K562 (cell line): ENCODE measurements at regions not wholly inside any gene's neighbourhood (a gene's known extent, or its start where the extent isn't known, plus 50 kb on each side); places are given as distances from the start of the nearest gene placed in this dataset.

Experiments used
- ATAC-seq: fragments of 200-7000 bp; cut with Tn5 transposase; 3 replicates; pipeline ENCODE4 v1.9.1; 2020; ENCODE audit warnings: moderate library complexity
- BruUV-seq: library from RNA; stranded (reverse); fragments of 400-500 nt; replicated peaks from 2 replicates; lab custom pipeline; 2021; lab: Mats Ljungman, UMichigan
- CTCF ChIA-PET: fragments of 300-600 bp; formaldehyde crosslinking; extraction: SDS; loops from one replicate; lab custom pipeline; 2021; ENCODE audit warnings: low intra/inter-chr PET ratio; lab: Yijun Ruan, JAX
- POLR2A ChIA-PET: fragments of 300-600, 350-650 bp; sonication (Branson Sonifier 250); formaldehyde crosslinking; extraction: SDS; loops from one replicate; lab custom pipeline; 2021; ENCODE audit warnings: antibody characterized with exemption, inconsistent platforms; lab: Yijun Ruan, JAX
- DNase-seq, 4 experiments: peaks; one replicate each; pipeline versions ENCODE4 v3.0.0 to v3.0.0-alpha.2; 2011 to 2018; ENCODE audit warnings: low spot score in 3 of 4, mixed read lengths in 3 of 4; ENCODE audit errors: extremely low read depth in 1 of 4
- FAIRE-seq: peaks from 2 replicates; lab custom pipeline; 2011; peaks lifted over from hg19 to GRCh38; lab: Jason Lieb, UNC
- H2AFZ ChIP-seq: 2 replicates; pipeline ENCODE4 v1.6.0; 2011; ENCODE audit warnings: low read depth, low read length, control low read depth, inconsistent platforms
- H3K27ac ChIP-seq: fragments of 200-600 bp; 3 replicates; pipeline ENCODE4 v1.8.0; 2011; ENCODE audit warnings: low read depth, mild to moderate bottlenecking, control low read depth, inconsistent platforms, low read length, moderate library complexity, mixed read lengths; ENCODE audit errors: extremely low read depth
- H3K27me3 ChIP-seq, 2 experiments: fragments of 300-600 bp in 1 of 2; 2 replicates in 1 of 2; 3 replicates in 1 of 2; pipeline versions ENCODE4 v1.6.0 to v1.8.0; 2011; ENCODE audit warnings: inconsistent platforms in 2 of 2, low read length in 2 of 2, mild to moderate bottlenecking in 1 of 2, mixed read lengths in 1 of 2, moderate library complexity in 1 of 2; ENCODE audit not compliant: control insufficient read depth in 2 of 2, insufficient read depth in 2 of 2
- H3K36me3 ChIP-seq: fragments of 300-600 bp; 3 replicates; pipeline ENCODE4 v1.8.0; 2011; ENCODE audit warnings: mild to moderate bottlenecking, low read length, inconsistent platforms; ENCODE audit not compliant: control insufficient read depth, insufficient read depth
- H3K4me1 ChIP-seq, 2 experiments: fragments of 200-600 bp in 1 of 2; replicated peaks in 1 of 2; 2 replicates in 1 of 2; 3 replicates in 1 of 2; pipeline versions ENCODE4 v1.5.1 to v1.8.0; 2011; ENCODE audit warnings: inconsistent platforms in 2 of 2, low read length in 2 of 2, mild to moderate bottlenecking in 1 of 2, mixed read lengths in 1 of 2, moderate library complexity in 1 of 2; ENCODE audit not compliant: control insufficient read depth in 2 of 2, insufficient read depth in 2 of 2
- H3K4me2 ChIP-seq: 2 replicates; pipeline ENCODE4 v1.6.1; 2011; ENCODE audit warnings: low read length, control low read depth, inconsistent platforms, mixed read lengths; ENCODE audit not compliant: insufficient read depth
- H3K4me3 ChIP-seq: fragments of 200-600 bp; sonication (generic), shearing (Covaris generic); 2 replicates; pipeline ENCODE4 v1.5.1; 2016; ENCODE audit warnings: control low read depth, inconsistent platforms
- H3K79me2 ChIP-seq: fragments of 200-600 bp; 3 replicates; pipeline ENCODE4 v1.8.0; 2011; ENCODE audit warnings: low read length, inconsistent platforms; ENCODE audit not compliant: control insufficient read depth, insufficient read depth
- H3K9ac ChIP-seq, 2 experiments: 2 replicates each; pipeline versions ENCODE4 v1.6.0 to v1.6.1; 2011; ENCODE audit warnings: low read depth in 2 of 2, low read length in 2 of 2, control low read depth in 1 of 2, inconsistent platforms in 1 of 2, mild to moderate bottlenecking in 1 of 2, mixed read lengths in 1 of 2; ENCODE audit not compliant: insufficient read depth in 1 of 2
- H3K9me1 ChIP-seq: one replicate; pipeline ENCODE4 v1.6.0; 2011; ENCODE audit warnings: inconsistent platforms, mild to moderate bottlenecking, low read length, moderate library complexity; ENCODE audit not compliant: control insufficient read depth, insufficient read depth
- H3K9me3 ChIP-seq: replicated peaks from 2 replicates; pipeline ENCODE4 v1.5.1; 2011; ENCODE audit warnings: low read depth, low read length, inconsistent platforms; ENCODE audit not compliant: control insufficient read depth, insufficient read depth
- H4K20me1 ChIP-seq: replicated peaks from 2 replicates; pipeline ENCODE4 v1.6.1; 2011; ENCODE audit warnings: low read length, inconsistent platforms, mixed read lengths; ENCODE audit not compliant: control insufficient read depth, insufficient read depth
- CCAR2 ChIP-seq: fragments of 200-400 bp; formaldehyde crosslinking; IDR thresholded peaks from 2 replicates; pipeline ENCODE4 v1.6.1; 2017; ENCODE audit warnings: mild to moderate bottlenecking, low read depth, low read length
- CREB3 ChIP-seq: fragments of 450-650 bp; conservative IDR thresholded peaks from 2 replicates; pipeline ENCODE4 v1.6.1; 2016; ENCODE audit warnings: missing genetic modification characterization, low read depth, mild to moderate bottlenecking, missing compliant biosample characterization, moderate library complexity
- CREM ChIP-seq: IDR thresholded peaks from 2 replicates; pipeline ENCODE4 v1.6.1; 2014; ENCODE audit warnings: antibody characterized with exemption, low read depth
- E2F4 ChIP-seq: sonication (generic); formaldehyde crosslinking; IDR thresholded peaks from 2 replicates; pipeline ENCODE4 v1.8.0; 2022; ENCODE audit warnings: mild to moderate bottlenecking, low read depth, missing genetic modification reagents
- FOXJ2 ChIP-seq: fragments of 200-800 bp; sonication (Bioruptor generic); IDR thresholded peaks from 2 replicates; pipeline ENCODE4 v1.6.1; 2016; ENCODE audit warnings: missing genetic modification characterization, missing compliant biosample characterization
- MEF2D ChIP-seq: conservative IDR thresholded peaks from 2 replicates; pipeline ENCODE4 v1.6.1; 2016; ENCODE audit warnings: low read depth, missing genetic modification characterization, missing compliant biosample characterization
- MITF ChIP-seq: IDR thresholded peaks from 2 replicates; pipeline ENCODE4 v1.6.1; 2014; ENCODE audit warnings: antibody characterized with exemption
- POLR2G ChIP-seq: fragments of 200-400 bp; formaldehyde crosslinking; IDR thresholded peaks from 2 replicates; pipeline ENCODE4 v1.6.1; 2017; ENCODE audit warnings: low read depth, mild to moderate bottlenecking, antibody characterized with exemption, low read length, moderate library complexity
- POLR3A ChIP-seq: IDR thresholded peaks from 2 replicates; pipeline ENCODE4 v1.6.1; 2011; ENCODE audit warnings: borderline replicate concordance, mild to moderate bottlenecking, moderate library complexity; ENCODE audit not compliant: insufficient read length, insufficient read depth; ENCODE audit errors: extremely low read depth
- RFX7 ChIP-seq: fragments of 250-450 bp; sonication (Bioruptor Pico); IDR thresholded peaks from 2 replicates; pipeline ENCODE4 v1.5.1; 2021; ENCODE audit warnings: mild to moderate bottlenecking
- SMARCE1 ChIP-seq: fragments of 450-650 bp; IDR thresholded peaks from 2 replicates; pipeline ENCODE4 v1.7.1; 2016; ENCODE audit warnings: mild to moderate bottlenecking
- STAT5A ChIP-seq: IDR thresholded peaks from 2 replicates; pipeline ENCODE4 v1.6.1; 2012; ENCODE audit warnings: low read length, inconsistent platforms, borderline replicate concordance
- U2AF1 ChIP-seq: fragments of 200-400 bp; formaldehyde crosslinking; optimal IDR thresholded peaks from 2 replicates; pipeline ENCODE3; 2017; ENCODE audit warnings: mild to moderate bottlenecking, low read depth, low read length, moderate library complexity
- ZBTB33 ChIP-seq: sonication (generic); formaldehyde crosslinking; IDR thresholded peaks from 2 replicates; pipeline ENCODE4 v1.8.1; 2023; ENCODE audit warnings: mild to moderate bottlenecking, missing genetic modification reagents
- ZBTB43 ChIP-seq: sonication (generic); formaldehyde crosslinking; IDR thresholded peaks from 2 replicates; pipeline ENCODE4 v1.8.0; 2023; ENCODE audit warnings: mild to moderate bottlenecking, missing genetic modification reagents
- ZNF124 ChIP-seq: sonication (generic); formaldehyde crosslinking; IDR thresholded peaks from 2 replicates; pipeline ENCODE4 v1.8.1; 2022; ENCODE audit warnings: missing genetic modification reagents
- in situ Hi-C: fragments of 300-500 bp; cut with MboI; formaldehyde crosslinking; loops from 4 replicates; pipeline ENCODE4 v1.15.0; 2018; ENCODE audit warnings: inconsistent platforms, mixed read lengths
- intact Hi-C: fragments of 100-400 bp; cut with micrococcal nuclease; formaldehyde crosslinking; loops from 2 replicates; pipeline ENCODE4 v1.14.2; 2022

- FAIRE-seq, result no peak
These were observed 59.8 kb upstream of the RFC3 start for GRCh38 chr13:33758113-33758512.

More at GRCh38 chr13:33758113-33758512, 59.8 kb upstream of the RFC3 start:
- H3K27me3 ChIP-seq, result no peaks in the 10 kb centered on the region
- H3K79me2 ChIP-seq, result no peaks in the 10 kb centered on the region
- H3K4me3 ChIP-seq, result no peak overlapping the region
- H3K36me3 ChIP-seq, result no peaks in the 10 kb centered on the region
- H3K27ac ChIP-seq, result no peak overlapping the region
- ATAC-seq (no peak), DNase-seq (no peak)
- ChIA-PET CTCF (no interaction called here), POLR2A (interaction anchor here (1.0 kb wide), 1 partner anchor 9 kb away, joined by 3 read pairs; no protein-coding TSS in a partner anchor)
- H3K4me2 ChIP-seq, result no peak overlapping the region
- no peaks in the 10 kb centered on the region for H3K9me3 ChIP-seq
- H4K20me1 ChIP-seq, result no peaks in the 10 kb centered on the region
- H2AFZ ChIP-seq, result no peak overlapping the region
- in situ Hi-C loops, result no loop called here
- no TSS peak for BruUV-seq
- H3K4me1 ChIP-seq, result no peaks in the 10 kb centered on the region; a peak in 1 of 5 replicates
- no peaks in the 10 kb centered on the region for H3K9me1 ChIP-seq
- TF ChIP-seq ZNF124 (CRISPR knock-in tag) (no peak), RFX7 (CRISPR knock-in tag) (no peak), MEF2D (tag) (no peak), ZBTB33 (CRISPR knock-in tag) (no peak), POLR3A (no peak), ZBTB43 (no peak), FOXJ2 (tag) (no peak), CREM (no peak), POLR2G (no peak), CCAR2 (no peak), MITF (no peak), CREB3 (no peak), SMARCE1 (no peak), E2F4 (no peak), STAT5A (no peak), U2AF1 (no peak)
- TF ChIP-seq, all 486 proteins: peak for 0
- no peak overlapping the region for H3K9ac ChIP-seq
- intact Hi-C loops, result no loop called here
